Vagina (tissue), 2 donors: ENCODE measurements at regions not wholly inside any gene's neighbourhood (a gene's known extent, or its start where the extent isn't known, plus 50 kb on each side); places are given as distances from the start of the nearest gene placed in this dataset.
A peak's percentile ranks its signal among the peaks of the same experiment; 100 is the strongest.

Source experiments
- DNase-seq, 2 donors: peaks; one replicate each; pipeline ENCODE4 v3.0.0-alpha.2; 2017; ENCODE audit errors: extremely low spot score in 2 of 2
- H3K27ac ChIP-seq: fragments of 200-600 bp; sonication (generic); one replicate; pipeline ENCODE4 v1.5.1; 2019
- H3K27me3 ChIP-seq: fragments of 200-600 bp; sonication (generic); one replicate; pipeline ENCODE4 v1.5.1; 2019
- H3K36me3 ChIP-seq, 2 donors: fragments of 200-600 bp; sonication (generic); one replicate each; pipeline ENCODE4 v1.5.1; 2017 to 2019
- H3K4me1 ChIP-seq: fragments of 200-600 bp; sonication (generic); one replicate; pipeline ENCODE4 v1.5.1; 2019
- H3K4me3 ChIP-seq, 2 donors: fragments of 200-600 bp; sonication (generic); 1 replicate in 1 of 2; 2 replicates in 1 of 2; pipeline ENCODE4 v1.5.1; 2016 to 2019
- H3K9me3 ChIP-seq: fragments of 200-600 bp; sonication (generic); one replicate; pipeline ENCODE4 v1.5.1; 2019
- CTCF ChIP-seq, 3 experiments: fragments of 450-650 bp in 2 of 3; fragments of 200-600 bp in 1 of 3; sonication (generic) in 1 of 3; IDR thresholded peaks; one replicate each; pipeline ENCODE4 v1.5.1; 2017 to 2019; ENCODE audit warnings: antibody characterized with exemption in 3 of 3, mild to moderate bottlenecking in 2 of 3, moderate library complexity in 2 of 3
- POLR2A ChIP-seq, 2 donors: fragments of 450-650 bp; IDR thresholded peaks; one replicate each; pipeline ENCODE4 v1.6.1; 2017; ENCODE audit warnings: antibody characterized with exemption in 2 of 2, mild to moderate bottlenecking in 2 of 2, moderate library complexity in 2 of 2
- POLR2AphosphoS5 ChIP-seq, 2 donors: sonication (generic); formaldehyde crosslinking; IDR thresholded peaks; one replicate each; pipeline ENCODE4 v1.9.0; 2017; ENCODE audit warnings: antibody characterized with exemption in 2 of 2, mild to moderate bottlenecking in 2 of 2, low read depth in 1 of 2; ENCODE audit not compliant: insufficient read depth in 1 of 2
- intact Hi-C: fragments of 100-400 bp; cut with DNase I; formaldehyde crosslinking; loops from one replicate; pipeline ENCODE4 v1.15.1; 2023

- TF ChIP-seq CTCF (IDR thresholded peaks at IDR 0.05), result no peak
- no peak for TF ChIP-seq POLR2AphosphoS5 (IDR thresholded peaks at IDR 0.05; ENCODE audit: insufficient read depth in 1 of 2, low read depth in 1 of 2)
- TF ChIP-seq POLR2A (IDR thresholded peaks at IDR 0.05), result no peak
- no peaks in the 10 kb centered on the region for H3K9me3 ChIP-seq
- no peak overlapping the region for H3K4me3 ChIP-seq
- H3K27ac ChIP-seq, result no peak overlapping the region
- H3K4me1 ChIP-seq, result no peaks in the 10 kb centered on the region
- no peak for DNase-seq
- H3K36me3 ChIP-seq, result no peaks in the 10 kb centered on the region
- intact Hi-C loops, result no loop called here
- H3K27me3 ChIP-seq, result no peaks in the 10 kb centered on the region
Measured at GRCh38 chr4:96766359-96766758, 926.5 kb downstream of the PDHA2 start.

GRCh38 chr4:96767815-96768480 is 928.1 kb downstream of the PDHA2 start:
- Histone ChIP-seq H3K9me3 (no peaks in the 10 kb centered on the region), H3K27ac (no peak overlapping the region), H3K4me1 (no peaks in the 10 kb centered on the region), H3K36me3 (no peaks in the 10 kb centered on the region), H3K27me3 (no peaks in the 10 kb centered on the region), H3K4me3 (no peak overlapping the region)
- TF ChIP-seq CTCF (IDR thresholded peaks at IDR 0.05) (no peak), POLR2AphosphoS5 (IDR thresholded peaks at IDR 0.05; ENCODE audit: insufficient read depth in 1 of 2, low read depth in 1 of 2) (no peak), POLR2A (IDR thresholded peaks at IDR 0.05) (no peak)
- DNase-seq, result no peak
- intact Hi-C loops, result no loop called here

- H3K9me3 ChIP-seq, result no peaks in the 10 kb centered on the region
- no peak for DNase-seq
- no peaks in the 10 kb centered on the region for H3K36me3 ChIP-seq
- no peak for TF ChIP-seq CTCF (IDR thresholded peaks at IDR 0.05)
- TF ChIP-seq POLR2AphosphoS5 (IDR thresholded peaks at IDR 0.05; ENCODE audit: insufficient read depth in 1 of 2, low read depth in 1 of 2), result no peak
- TF ChIP-seq POLR2A (IDR thresholded peaks at IDR 0.05), result no peak
- H3K27me3 ChIP-seq, result no peaks in the 10 kb centered on the region
- H3K4me3 ChIP-seq, result no peak overlapping the region
- no peaks in the 10 kb centered on the region for H3K4me1 ChIP-seq
- no peak overlapping the region for H3K27ac ChIP-seq
- intact Hi-C loops, result no loop called here
Measured at GRCh38 chr4:96775501-96775900, 935.6 kb downstream of the PDHA2 start.

GRCh38 chr4:96776920-96777527 is 937.1 kb downstream of the PDHA2 start:
- Histone ChIP-seq H3K36me3 (no peaks in the 10 kb centered on the region), H3K4me1 (no peaks in the 10 kb centered on the region), H3K9me3 (no peaks in the 10 kb centered on the region), H3K27ac (no peak overlapping the region), H3K27me3 (no peaks in the 10 kb centered on the region), H3K4me3 (no peak overlapping the region)
- intact Hi-C loops, result no loop called here
- no peak for DNase-seq
- peak in 1 of 2 donors; percentile 28 for TF ChIP-seq POLR2AphosphoS5 (IDR thresholded peaks at IDR 0.05; ENCODE audit: insufficient read depth in 1 of 2, low read depth in 1 of 2)
- no peak for TF ChIP-seq CTCF (IDR thresholded peaks at IDR 0.05)

GRCh38 chr4:96784336-96784735 is 944.4 kb downstream of the PDHA2 start:
- Histone ChIP-seq H3K27ac (no peak overlapping the region), H3K27me3 (no peaks in the 10 kb centered on the region), H3K9me3 (no peaks in the 10 kb centered on the region), H3K4me3 (no peak overlapping the region), H3K36me3 (no peaks in the 10 kb centered on the region), H3K4me1 (no peaks in the 10 kb centered on the region)
- intact Hi-C loops, result no loop called here
- no peak for DNase-seq
- TF ChIP-seq POLR2AphosphoS5 (IDR thresholded peaks at IDR 0.05; ENCODE audit: insufficient read depth in 1 of 2, low read depth in 1 of 2) (no peak), CTCF (IDR thresholded peaks at IDR 0.05) (no peak), POLR2A (IDR thresholded peaks at IDR 0.05) (no peak)
